ENCODE measurements at regions not wholly inside any gene's neighbourhood (a gene's known extent, or its start where the extent isn't known, plus 50 kb on each side); places are given as distances from the start of the nearest gene placed in this dataset.

DNA sequence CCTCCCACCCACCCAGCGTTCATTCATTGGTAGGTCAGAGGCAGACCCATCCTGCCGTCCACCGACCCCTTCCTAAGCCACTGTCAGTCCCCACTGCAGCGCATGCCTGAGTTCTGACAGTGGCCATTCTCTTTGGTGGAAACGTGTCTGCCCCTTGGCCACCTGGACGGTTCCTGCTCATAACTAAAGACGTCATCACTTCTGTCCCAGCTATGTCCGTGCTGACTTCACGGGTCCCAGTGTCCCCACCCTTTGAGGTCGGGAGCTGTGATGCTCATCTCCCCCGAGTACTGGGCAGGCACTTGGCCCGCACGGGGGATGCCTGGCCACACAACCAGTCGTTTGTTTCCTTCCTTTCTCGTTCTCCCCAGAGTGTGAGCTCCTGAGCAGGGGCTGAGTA is 267.1 kb downstream of the C16orf95 start:
- no peak for DNase-seq (ENCODE audit: low read depth in 2 of 2)

- DNase-seq (ENCODE audit: low read depth in 2 of 2), result no peak
Measured at GRCh38 chr16:87051526-87052320, 265.5 kb downstream of the C16orf95 start.

- no peak for DNase-seq (ENCODE audit: low read depth in 2 of 2)
Measured at GRCh38 chr16:87052506-87052905, 264.7 kb downstream of the C16orf95 start.

- no peak for DNase-seq (ENCODE audit: low read depth in 2 of 2)
Measured at GRCh38 chr16:87053016-87053982, 263.9 kb downstream of the C16orf95 start.

DNA sequence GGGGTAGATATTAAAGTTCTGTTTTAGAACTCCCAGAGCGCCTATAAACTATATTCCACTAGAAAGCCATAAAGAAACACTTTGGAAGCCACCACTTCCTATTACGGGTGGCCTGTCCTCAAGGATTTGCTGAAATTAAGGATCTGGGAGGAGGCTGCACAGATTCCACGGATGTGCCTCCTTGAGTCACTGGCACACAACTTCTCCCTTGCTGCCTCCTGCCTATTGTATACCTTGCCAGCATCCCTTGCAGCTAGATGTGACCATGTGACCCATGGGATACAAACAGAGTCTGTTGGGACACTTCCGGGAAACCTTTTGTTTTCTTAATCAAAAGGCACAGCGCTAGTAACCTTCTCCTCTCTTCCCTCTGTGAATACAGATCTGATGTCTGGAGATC is 263.0 kb downstream of the C16orf95 start:
- DNase-seq (ENCODE audit: low read depth in 2 of 2), result no peak

- no peak for DNase-seq (ENCODE audit: low read depth in 2 of 2)
Measured at GRCh38 chr16:87054856-87055255, 262.3 kb downstream of the C16orf95 start.

- no peak for DNase-seq (ENCODE audit: low read depth in 2 of 2)
Measured at GRCh38 chr16:87056083-87056482, 261.1 kb downstream of the C16orf95 start.

DNA sequence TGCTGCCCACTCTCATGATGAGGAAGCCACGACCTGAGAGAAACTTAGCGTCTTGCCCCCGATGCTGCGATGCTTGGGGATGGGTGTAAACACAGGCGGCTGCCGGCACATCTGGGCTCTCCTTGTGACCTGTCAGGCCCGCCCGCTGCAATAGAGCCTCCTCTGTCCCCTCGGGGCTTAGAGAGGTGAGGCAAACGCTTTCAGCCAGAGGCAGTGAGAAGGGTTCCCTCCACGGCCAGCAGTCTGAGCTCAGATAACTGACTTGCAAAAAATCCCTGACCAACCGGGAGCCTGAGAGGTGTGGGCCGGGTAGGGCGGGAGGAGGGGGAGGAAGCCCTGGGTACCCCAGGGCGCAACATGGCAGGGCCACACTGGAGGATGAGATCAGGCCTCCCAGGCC is 260.6 kb downstream of the C16orf95 start:
- no peak for DNase-seq (ENCODE audit: low read depth in 2 of 2)

DNA sequence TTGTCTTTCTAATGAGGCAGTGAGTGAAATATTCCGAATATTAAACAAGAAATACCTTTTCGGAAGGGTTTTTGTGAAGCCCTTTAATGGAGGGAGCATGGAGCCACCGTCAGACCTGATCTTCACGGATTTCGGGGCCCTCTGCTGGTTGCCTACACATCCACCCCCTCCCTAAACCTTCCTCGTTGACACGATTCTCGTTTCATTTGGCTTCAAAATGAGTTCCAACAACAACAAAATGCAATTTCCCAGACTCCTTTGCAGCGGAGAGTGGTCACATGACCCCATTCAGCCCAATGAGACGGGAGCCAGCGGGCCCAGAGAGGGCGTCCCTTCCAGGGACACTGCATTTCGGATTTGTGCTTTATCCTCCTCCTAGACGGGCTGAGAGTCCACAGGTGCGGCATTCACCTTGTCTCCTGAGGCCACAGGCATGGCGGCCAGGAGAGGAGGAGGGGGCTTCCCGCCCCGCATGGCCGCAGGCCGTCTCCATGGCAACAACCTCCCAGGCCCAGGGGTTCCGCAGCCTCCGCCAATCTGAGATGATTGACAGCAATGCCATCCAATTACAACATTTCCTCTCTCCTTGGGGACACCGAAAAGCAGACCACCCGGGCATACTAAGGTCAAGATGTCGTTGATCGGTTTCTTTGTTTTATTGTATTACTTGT is 259.8 kb downstream of the C16orf95 start:
- DNase-seq (ENCODE audit: low read depth in 2 of 2), result no peak

GRCh38 chr16:87057951-87058560 is 259.1 kb downstream of the C16orf95 start:
- no peak for DNase-seq (ENCODE audit: low read depth in 2 of 2)

DNA sequence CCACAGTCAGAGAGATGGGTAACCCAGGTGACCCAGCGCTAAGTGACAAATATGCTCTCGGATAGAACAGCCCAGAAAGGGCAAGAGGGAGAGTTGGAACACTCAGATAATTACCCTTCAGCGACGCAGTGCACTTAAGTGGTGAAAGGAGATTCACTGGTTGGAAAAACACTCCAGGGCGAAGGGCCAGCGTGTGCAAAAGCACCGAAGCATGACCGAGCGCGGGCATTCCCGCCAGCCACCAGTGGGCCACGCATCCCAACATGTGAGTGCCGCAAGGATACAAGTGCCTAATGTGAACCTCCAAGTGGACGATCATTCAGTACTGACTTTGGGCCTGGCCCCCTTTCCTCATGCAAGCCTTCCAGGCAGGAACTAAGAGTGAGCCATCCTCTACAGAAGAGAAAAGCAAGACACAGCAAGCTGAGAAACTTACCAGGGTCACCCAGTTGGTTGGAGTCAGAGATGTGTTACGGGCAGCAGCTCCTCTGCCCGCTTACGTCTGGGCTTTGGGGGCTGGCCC is 258.4 kb downstream of the C16orf95 start:
- DNase-seq (ENCODE audit: low read depth in 2 of 2), result no peak

- no peak for DNase-seq (ENCODE audit: low read depth in 2 of 2)
Measured at GRCh38 chr16:87060034-87060986, 256.9 kb downstream of the C16orf95 start.

DNA sequence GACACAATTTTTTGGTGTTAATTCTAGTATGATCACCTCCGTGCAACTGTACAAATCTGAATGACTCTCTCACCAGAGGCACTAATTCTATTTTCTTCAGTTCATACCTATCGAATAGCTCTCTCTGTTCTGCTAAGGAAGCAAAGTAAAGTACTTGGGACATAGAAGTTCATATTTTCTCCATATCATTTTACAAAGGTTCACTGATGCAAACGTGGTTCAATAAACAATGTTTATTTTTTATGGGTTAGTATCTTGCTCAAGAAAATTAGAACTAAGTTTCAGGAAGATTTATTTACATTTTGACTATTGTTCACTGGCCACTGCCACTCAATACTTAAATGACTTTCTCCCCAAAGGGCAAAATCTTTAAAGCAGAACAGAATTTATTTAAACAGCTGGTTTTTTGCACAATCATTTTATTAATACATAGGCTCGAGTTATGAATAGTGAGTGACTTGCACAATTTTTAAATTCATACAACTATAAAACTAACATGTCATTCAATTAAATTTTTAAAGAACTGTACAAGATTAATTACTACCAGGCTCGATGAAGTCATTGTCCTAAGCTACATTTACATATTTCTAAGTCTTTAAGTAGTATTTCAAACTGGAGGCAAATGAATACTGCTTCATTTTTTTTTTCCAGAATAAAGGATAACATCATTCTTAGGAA is 255.8 kb downstream of the C16orf95 start:
- DNase-seq (ENCODE audit: low read depth in 2 of 2), result no peak

GRCh38 chr16:87062569-87063442 is 254.4 kb downstream of the C16orf95 start:
- peak; percentile 24 to 39 for DNase-seq (ENCODE audit: low read depth in 2 of 2)

GRCh38 chr16:87063543-87063942 is 253.6 kb downstream of the C16orf95 start:
- no peak for DNase-seq (ENCODE audit: low read depth in 2 of 2)

- no peak for DNase-seq (ENCODE audit: low read depth in 2 of 2)
Measured at GRCh38 chr16:87064731-87065445, 252.3 kb downstream of the C16orf95 start.

- no peak for DNase-seq (ENCODE audit: low read depth in 2 of 2)
Measured at GRCh38 chr16:87065446-87066132, 251.6 kb downstream of the C16orf95 start.
